Endodermal cell (in vitro differentiated cells): ENCODE measurements at regions not wholly inside any gene's neighbourhood (a gene's known extent, or its start where the extent isn't known, plus 50 kb on each side); places are given as distances from the start of the nearest gene placed in this dataset.

Experiments
- DNase-seq: peaks from one replicate; pipeline ENCODE4 v3.0.0-alpha.2; 2017
- H3K27ac ChIP-seq: 2 replicates; pipeline ENCODE4 v1.5.1; 2013; ENCODE audit warnings: mild to moderate bottlenecking, low read depth, low read length, moderate library complexity
- H3K27me3 ChIP-seq: 2 replicates; pipeline ENCODE4 v1.6.1; 2013; ENCODE audit warnings: mild to moderate bottlenecking, low read length, moderate library complexity; ENCODE audit not compliant: insufficient read depth, control insufficient read depth, poor library complexity, severe bottlenecking
- H3K36me3 ChIP-seq: 2 replicates; pipeline ENCODE4 v1.7.0; 2013; ENCODE audit warnings: mild to moderate bottlenecking, low read length, moderate library complexity; ENCODE audit not compliant: control insufficient read depth, insufficient read depth
- H3K4me1 ChIP-seq: one replicate; pipeline ENCODE4 v1.7.0; 2013; ENCODE audit warnings: low read length; ENCODE audit not compliant: control insufficient read depth, insufficient read depth
- H3K4me3 ChIP-seq: 2 replicates; pipeline ENCODE4 v1.5.1; 2013; ENCODE audit warnings: mild to moderate bottlenecking, low read length, moderate library complexity
- H3K9ac ChIP-seq: 2 replicates; pipeline ENCODE4 v1.6.1; 2013; ENCODE audit warnings: mild to moderate bottlenecking, low read length, moderate library complexity; ENCODE audit not compliant: poor library complexity, severe bottlenecking; ENCODE audit errors: extremely low read depth
- H3K9me3 ChIP-seq: 2 replicates; pipeline ENCODE4 v1.6.1; 2013; ENCODE audit warnings: mild to moderate bottlenecking, low read length, moderate library complexity; ENCODE audit not compliant: control insufficient read depth
- H3K27ac Mint-ChIP-seq: 2 replicates; pipeline ENCODE4 v1.8.0; 2020; ENCODE audit warnings: mixed read lengths
- H3K27me3 Mint-ChIP-seq: 2 replicates; pipeline ENCODE4 v1.8.0; 2021; ENCODE audit warnings: mild to moderate bottlenecking, mixed read lengths; ENCODE audit not compliant: insufficient read depth
- H3K36me3 Mint-ChIP-seq: 2 replicates; pipeline ENCODE4 v1.8.0; 2020; ENCODE audit warnings: low read depth, mixed read lengths
- H3K4me1 Mint-ChIP-seq: 2 replicates; pipeline ENCODE4 v1.8.0; 2020; ENCODE audit warnings: mixed read lengths
- H3K4me3 Mint-ChIP-seq: 2 replicates; pipeline ENCODE4 v1.8.0; 2020; ENCODE audit warnings: mild to moderate bottlenecking, moderate library complexity, mixed read lengths
- H3K9me3 Mint-ChIP-seq: 2 replicates; pipeline ENCODE4 v1.8.0; 2020; ENCODE audit warnings: mild to moderate bottlenecking, mixed read lengths
- WGBS, 2 experiments: methylation state at CpG; one replicate each; pipeline versions ENCODE4 v1.1.5 to v1.1.7; 2013; ENCODE audit warnings: missing lambda C conversion rate in 2 of 2, mixed read lengths in 1 of 2; ENCODE audit not compliant: insufficient coverage in 1 of 2, insufficient read length in 1 of 2; 5-methylcytosine and 5-hydroxymethylcytosine counted together
- TF ChIP-seq, protein P1 (sequence below): fragments of 200-600 bp; sonication (generic); conservative IDR thresholded peaks from 2 replicates; pipeline ENCODE4 v1.5.0; 2021; ENCODE audit warnings: antibody characterized with exemption, mild to moderate bottlenecking

GRCh38 chr6:165854061-165854862 lies 191.2 kb upstream of the PDE10A start:
- no peaks in the 10 kb centered on the region for H3K36me3 Mint-ChIP-seq
- H3K9me3 ChIP-seq = no peaks in the 10 kb centered on the region
- H3K4me3 Mint-ChIP-seq = peak overlapping the region; percentile 47
- no peaks in the 10 kb centered on the region for H3K36me3 ChIP-seq
- no peaks in the 10 kb centered on the region for H3K9me3 Mint-ChIP-seq
- H3K4me1 ChIP-seq = no peaks in the 10 kb centered on the region
- DNase-seq = peak; percentile 80
- no peak overlapping the region for H3K27ac ChIP-seq
- H3K4me1 Mint-ChIP-seq = peaks cover 5% of the 10 kb centered on the region
- TF ChIP-seq, protein P1, sequence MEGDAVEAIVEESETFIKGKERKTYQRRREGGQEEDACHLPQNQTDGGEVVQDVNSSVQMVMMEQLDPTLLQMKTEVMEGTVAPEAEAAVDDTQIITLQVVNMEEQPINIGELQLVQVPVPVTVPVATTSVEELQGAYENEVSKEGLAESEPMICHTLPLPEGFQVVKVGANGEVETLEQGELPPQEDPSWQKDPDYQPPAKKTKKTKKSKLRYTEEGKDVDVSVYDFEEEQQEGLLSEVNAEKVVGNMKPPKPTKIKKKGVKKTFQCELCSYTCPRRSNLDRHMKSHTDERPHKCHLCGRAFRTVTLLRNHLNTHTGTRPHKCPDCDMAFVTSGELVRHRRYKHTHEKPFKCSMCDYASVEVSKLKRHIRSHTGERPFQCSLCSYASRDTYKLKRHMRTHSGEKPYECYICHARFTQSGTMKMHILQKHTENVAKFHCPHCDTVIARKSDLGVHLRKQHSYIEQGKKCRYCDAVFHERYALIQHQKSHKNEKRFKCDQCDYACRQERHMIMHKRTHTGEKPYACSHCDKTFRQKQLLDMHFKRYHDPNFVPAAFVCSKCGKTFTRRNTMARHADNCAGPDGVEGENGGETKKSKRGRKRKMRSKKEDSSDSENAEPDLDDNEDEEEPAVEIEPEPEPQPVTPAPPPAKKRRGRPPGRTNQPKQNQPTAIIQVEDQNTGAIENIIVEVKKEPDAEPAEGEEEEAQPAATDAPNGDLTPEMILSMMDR = peak; percentile 14
- 60 to 68% methylated on average over 30 to 67 of the region's 67 CpGs for WGBS, 2 experiments
- no peak overlapping the region for H3K9ac ChIP-seq
- no peak overlapping the region for H3K27ac Mint-ChIP-seq
- peaks cover 51% of the 10 kb centered on the region for H3K27me3 ChIP-seq
- H3K4me3 ChIP-seq = no peak overlapping the region
- peaks cover 78% of the 10 kb centered on the region for H3K27me3 Mint-ChIP-seq

DNA sequence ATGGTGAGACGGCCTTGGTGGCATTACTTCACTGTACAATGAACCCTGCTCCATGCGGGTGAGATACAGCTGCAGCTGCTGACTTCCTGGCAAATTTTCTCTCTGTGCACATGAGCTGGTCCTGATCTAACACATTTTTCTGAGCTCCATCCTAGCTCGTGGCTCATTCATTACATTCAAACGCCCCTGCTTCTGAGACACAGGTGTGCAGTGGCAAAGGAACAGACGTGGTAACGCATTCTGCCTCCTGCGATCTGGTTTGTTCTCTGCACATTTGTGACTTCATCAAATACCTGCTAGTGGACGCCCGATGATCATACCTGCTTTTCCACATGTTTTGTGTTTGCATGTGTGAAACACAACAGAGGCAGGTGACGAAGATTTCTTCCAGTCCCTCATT lies 189.6 kb upstream of the PDE10A start:
- Mint-ChIP-seq H3K9me3 (no peaks in the 10 kb centered on the region), H3K27me3 (peaks cover 78% of the 10 kb centered on the region), H3K36me3 (no peaks in the 10 kb centered on the region), H3K27ac (no peak overlapping the region), H3K4me3 (no peak overlapping the region), H3K4me1 (peaks cover 5% of the 10 kb centered on the region)
- TF ChIP-seq, protein P1 = no peak
- Histone ChIP-seq H3K4me1 (no peaks in the 10 kb centered on the region), H3K9ac (no peak overlapping the region), H3K36me3 (no peaks in the 10 kb centered on the region), H3K27me3 (peaks cover 51% of the 10 kb centered on the region), H3K4me3 (no peak overlapping the region), H3K27ac (no peak overlapping the region), H3K9me3 (no peaks in the 10 kb centered on the region)
- WGBS, 2 experiments = 83 to 88% methylated on average over 10 of the region's 10 CpGs
- no peak for DNase-seq

DNA sequence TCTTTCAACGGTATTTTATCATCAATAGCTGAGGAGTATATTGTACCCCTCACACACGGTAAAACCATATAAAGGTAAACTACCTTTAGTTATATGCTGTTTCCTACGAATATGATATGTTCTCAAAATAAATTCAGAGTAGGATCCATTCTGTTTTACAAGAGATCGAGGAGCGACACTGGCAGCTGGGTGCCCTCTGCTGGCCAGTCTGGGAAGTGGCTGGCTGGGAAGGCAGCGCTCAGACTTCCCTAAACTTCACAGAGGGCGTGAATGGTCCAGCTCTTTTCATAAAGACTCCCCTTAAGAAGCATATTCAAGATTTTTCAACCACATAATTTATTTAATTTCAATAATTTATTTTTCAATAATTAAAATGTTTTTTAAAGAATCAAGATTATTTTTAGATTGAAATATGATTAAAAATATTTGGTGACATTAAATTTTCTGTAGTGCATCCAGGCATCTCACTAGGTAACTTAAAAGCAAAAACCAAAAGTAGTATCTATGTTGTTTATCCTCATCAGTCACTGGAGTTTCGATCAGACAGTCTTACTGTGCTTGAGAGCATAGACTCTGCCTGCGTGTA lies 187.5 kb upstream of the PDE10A start:
- H3K4me3 Mint-ChIP-seq = no peak overlapping the region
- H3K4me3 ChIP-seq = no peak overlapping the region
- WGBS, 2 experiments = 18 to 34% methylated on average over 4 to 9 of the region's 9 CpGs
- H3K27me3 ChIP-seq = peaks cover 43% of the 10 kb centered on the region
- H3K36me3 ChIP-seq = no peaks in the 10 kb centered on the region
- no peak overlapping the region for H3K27ac Mint-ChIP-seq
- no peaks in the 10 kb centered on the region for H3K9me3 Mint-ChIP-seq
- peak; percentile 90 for DNase-seq
- H3K4me1 ChIP-seq = no peaks in the 10 kb centered on the region
- TF ChIP-seq, protein P1 = peak; percentile 99
- H3K27me3 Mint-ChIP-seq = peaks cover 62% of the 10 kb centered on the region
- no peak overlapping the region for H3K9ac ChIP-seq
- H3K27ac ChIP-seq = no peak overlapping the region
- no peaks in the 10 kb centered on the region for H3K36me3 Mint-ChIP-seq
- no peaks in the 10 kb centered on the region for H3K9me3 ChIP-seq
- peaks cover 12% of the 10 kb centered on the region for H3K4me1 Mint-ChIP-seq
